DMS 273 (cell line): ENCODE measurements at regions not wholly inside any gene's neighbourhood (a gene's known extent, or its start where the extent isn't known, plus 50 kb on each side); places are given as distances from the start of the nearest gene placed in this dataset.
"Not testable (repeated sequence)": the region's sequence is repeated elsewhere in the genome, so short reads cannot be mapped to it uniquely, and the experiment has no call there.

Source experiments
- DNase-seq: peaks from one replicate; lab custom pipeline; 2025; ENCODE audit not compliant: unreplicated experiment; lab: John Stamatoyannopoulos, UW

- DNase-seq = no peak
These were observed 813.9 kb upstream of the CDH10 start for GRCh38 chr5:25458628-25459027.

GRCh38 chr5:25453500-25453899, 808.7 kb upstream of the CDH10 start:
- DNase-seq = no peak

DNA sequence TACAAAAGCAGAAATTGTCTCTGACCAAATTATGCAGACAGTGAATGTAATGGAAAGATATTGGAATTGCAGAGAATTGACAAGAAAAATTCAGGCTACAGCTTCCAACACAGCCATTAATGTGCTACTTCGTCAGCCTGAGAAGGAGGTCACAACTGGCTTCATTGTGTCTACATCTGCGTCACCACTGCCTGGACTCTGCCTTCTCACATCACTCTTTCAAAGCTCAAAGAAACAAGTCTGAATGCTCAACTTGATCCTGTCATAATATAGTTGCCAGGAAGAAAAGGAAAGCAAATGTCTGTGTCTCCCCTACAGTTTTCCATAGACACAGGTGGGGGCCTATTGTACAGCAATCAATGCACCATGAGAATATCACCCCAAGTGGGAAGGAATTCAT, 806.5 kb upstream of the CDH10 start:
- no peak for DNase-seq

- DNase-seq = no peak
These were observed 803.9 kb upstream of the CDH10 start for GRCh38 chr5:25448646-25449045.

- DNase-seq = no peak
These were observed 803.4 kb upstream of the CDH10 start for GRCh38 chr5:25448190-25448621.

GRCh38 chr5:25446061-25446420, 801.3 kb upstream of the CDH10 start:
- DNase-seq = not testable (repeated sequence)

- DNase-seq = not testable (repeated sequence)
These were observed 800.7 kb upstream of the CDH10 start for GRCh38 chr5:25445381-25446060.

DNA sequence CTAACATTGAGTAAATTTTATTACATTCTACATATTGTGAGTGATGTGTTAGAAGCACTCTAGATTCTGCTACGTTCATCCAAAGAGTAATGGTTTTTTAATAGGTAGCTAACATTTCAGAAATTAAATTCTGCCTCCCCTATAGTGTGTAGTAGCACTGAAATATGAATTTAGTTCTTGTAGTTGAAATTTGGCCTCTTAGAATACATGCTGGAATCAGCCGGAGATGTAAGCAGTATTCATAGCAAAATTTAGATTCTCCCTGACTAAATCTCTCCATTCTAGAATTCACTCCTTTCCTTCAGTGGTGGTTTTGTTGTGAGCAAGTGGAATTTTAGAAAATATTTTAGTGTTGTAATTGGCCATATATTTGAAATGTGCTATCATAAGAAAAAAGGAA, 799.9 kb upstream of the CDH10 start:
- no peak for DNase-seq

DNA sequence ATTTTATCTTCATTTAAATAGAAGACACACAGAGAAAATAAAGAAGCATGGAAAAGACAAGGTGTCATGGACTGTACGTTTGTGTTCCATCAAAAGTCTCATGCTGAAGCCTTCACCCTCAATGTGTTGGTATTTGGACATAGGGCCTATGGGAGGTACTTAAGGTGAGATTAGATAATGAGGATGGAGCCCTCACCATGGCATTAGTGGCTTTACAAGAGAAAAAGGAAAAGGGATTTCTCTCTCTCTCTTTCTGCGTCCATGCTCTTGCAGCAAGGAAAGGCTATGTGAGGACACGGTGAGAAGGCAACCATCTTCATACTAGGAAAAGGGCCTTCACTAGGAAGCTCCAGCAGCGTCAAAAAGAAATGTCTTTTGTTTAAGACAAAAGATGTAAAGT, 797.0 kb upstream of the CDH10 start:
- DNase-seq = no peak

DNA sequence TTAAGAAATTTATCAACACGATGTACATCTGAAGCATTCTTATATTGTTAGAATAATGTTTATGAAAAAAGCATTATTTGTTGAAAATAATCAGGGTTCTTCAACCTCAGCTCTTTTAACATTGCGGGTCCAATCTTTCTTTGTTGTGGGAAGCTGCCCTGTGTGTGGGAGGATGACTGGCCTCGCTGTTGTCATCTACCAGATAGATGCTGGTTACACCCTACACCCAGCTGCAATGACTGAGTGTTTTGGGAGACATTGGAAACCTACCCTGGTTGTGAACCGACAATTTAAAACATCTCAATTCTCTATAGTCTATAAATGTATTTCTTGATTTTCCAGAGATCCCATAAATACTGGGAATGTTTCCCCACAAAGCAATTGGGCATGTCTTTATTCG, 794.2 kb upstream of the CDH10 start:
- DNase-seq = no peak

DNA sequence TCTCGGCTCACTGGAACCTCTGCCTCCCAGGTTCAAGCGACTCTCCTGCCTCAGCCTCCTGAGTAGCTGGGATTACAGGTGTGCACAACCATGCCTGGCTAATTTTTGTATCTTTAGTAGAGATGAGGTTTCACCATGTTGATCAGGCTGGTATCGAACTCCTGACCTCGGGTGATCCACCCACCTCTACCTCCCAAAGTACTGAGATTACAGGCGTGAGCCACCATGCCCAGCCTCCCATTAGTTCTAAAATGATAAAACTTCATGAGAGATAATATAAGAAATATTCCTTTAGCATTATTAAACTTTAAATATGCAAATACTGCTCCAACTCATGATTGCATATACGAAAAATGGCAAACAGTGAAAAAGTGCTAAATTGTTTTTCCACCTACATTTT, 793.6 kb upstream of the CDH10 start:
- not testable (repeated sequence) for DNase-seq

DNA sequence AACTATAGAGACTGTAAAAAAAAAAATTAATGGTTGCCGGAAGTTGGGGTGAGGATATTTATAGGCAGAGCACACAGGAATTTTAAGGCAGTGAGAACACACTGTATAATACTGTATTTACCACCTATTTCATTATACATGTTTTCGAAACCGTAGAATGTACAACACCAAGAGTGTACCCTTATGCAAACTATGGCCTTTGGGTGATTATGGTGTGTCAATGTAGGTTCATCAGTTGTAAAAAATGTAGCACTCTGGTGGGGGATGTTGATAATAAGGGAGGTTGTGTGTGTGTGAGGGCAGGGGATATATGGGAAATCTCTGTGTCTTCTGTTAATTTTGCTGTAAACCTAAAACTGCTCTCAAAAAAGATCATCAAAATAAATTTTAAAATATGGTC, 791.7 kb upstream of the CDH10 start:
- DNase-seq = no peak

GRCh38 chr5:25435882-25436281, 791.1 kb upstream of the CDH10 start:
- no peak for DNase-seq

GRCh38 chr5:25427240-25427639, 782.5 kb upstream of the CDH10 start:
- DNase-seq = no peak

GRCh38 chr5:25423271-25423670, 778.5 kb upstream of the CDH10 start:
- no peak for DNase-seq

DNA sequence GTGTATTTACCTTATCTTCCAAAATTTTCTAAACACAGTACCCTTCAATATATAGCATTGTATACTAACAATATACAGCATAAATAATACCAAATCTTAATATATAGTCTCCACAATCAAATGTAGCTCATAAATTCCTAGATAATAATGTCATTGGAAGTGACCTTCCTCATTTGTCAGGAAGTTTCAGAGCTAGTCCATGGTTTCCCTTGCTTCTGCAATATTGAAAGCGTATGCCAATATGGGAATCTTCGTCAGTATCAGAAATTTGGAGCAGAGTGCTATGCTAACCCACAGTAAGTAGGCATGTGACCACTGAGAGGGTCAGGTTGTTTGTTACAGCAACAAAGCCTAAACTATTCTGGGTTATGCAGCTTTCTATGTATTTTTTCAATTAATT, 774.9 kb upstream of the CDH10 start:
- no peak for DNase-seq

- no peak for DNase-seq
These were observed 774.2 kb upstream of the CDH10 start for GRCh38 chr5:25418978-25419377.

- no peak for DNase-seq
These were observed 773.6 kb upstream of the CDH10 start for GRCh38 chr5:25418319-25418859.

- no peak for DNase-seq
These were observed 772.2 kb upstream of the CDH10 start for GRCh38 chr5:25416960-25417359.

DNA sequence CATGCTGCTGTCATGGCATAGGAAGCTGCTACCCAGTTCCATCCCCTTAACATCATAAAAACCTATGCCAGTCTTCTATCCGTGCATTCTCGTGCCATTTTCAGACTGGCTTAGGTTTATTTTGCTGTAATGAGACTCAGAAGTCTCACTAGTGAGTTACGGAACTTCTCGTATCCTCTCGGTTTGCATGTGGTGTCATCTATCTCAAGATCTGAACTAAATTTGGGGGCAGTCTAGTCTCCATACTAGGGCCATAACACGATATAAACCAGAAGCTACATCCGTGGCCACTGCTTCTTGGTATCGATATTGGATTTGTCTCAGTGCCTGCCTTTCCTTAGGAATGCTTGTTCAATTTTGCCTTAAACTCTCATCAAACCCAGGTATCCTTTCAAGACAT, 771.2 kb upstream of the CDH10 start:
- no peak for DNase-seq

- DNase-seq = no peak
These were observed 770.0 kb upstream of the CDH10 start for GRCh38 chr5:25414742-25415141.

DNA sequence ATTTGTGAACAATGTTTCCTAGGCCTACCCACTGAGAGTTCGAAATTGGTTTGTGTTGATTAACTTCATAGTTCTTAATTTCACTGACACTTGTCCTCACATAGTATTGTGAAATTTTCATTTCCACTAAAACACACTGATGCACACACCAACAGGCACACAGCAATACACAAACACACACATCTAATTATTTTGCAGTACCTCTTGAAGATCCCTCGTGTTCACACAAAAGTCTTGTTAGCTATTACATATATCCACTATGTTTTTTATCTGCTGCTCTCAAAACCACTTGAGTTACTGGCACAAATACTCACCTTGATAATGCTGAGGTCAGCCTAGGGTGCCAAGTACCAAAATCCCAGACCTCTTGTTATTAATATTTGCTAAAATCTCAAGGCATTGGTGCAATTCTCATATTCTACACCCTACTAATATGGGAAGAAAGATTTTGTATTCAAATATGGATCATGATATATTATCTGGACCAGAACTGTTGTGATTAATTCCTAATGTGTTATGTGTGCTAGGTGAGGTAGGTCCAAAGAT, 767.4 kb upstream of the CDH10 start:
- no peak for DNase-seq

GRCh38 chr5:25407365-25407764, 762.6 kb upstream of the CDH10 start:
- not testable (repeated sequence) for DNase-seq
